Prostate gland (tissue), 2 donors: ENCODE measurements at regions not wholly inside any gene's neighbourhood (a gene's known extent, or its start where the extent isn't known, plus 50 kb on each side); places are given as distances from the start of the nearest gene placed in this dataset.

Source experiments
- CTCF ChIP-seq, 4 experiments: fragments of 200-600 bp in 2 of 4; fragments of 450-650 bp in 2 of 4; sonication (generic) in 2 of 4; IDR thresholded peaks; 1 replicate in 3 of 4; 2 replicates in 1 of 4; pipeline ENCODE4 v1.5.1; 2016 to 2019; ENCODE audit warnings: antibody characterized with exemption in 4 of 4, mild to moderate bottlenecking in 2 of 4, moderate library complexity in 2 of 4
- POLR2A ChIP-seq: fragments of 450-650 bp; IDR thresholded peaks from one replicate; pipeline ENCODE4 v1.6.1; 2016; ENCODE audit warnings: antibody characterized with exemption, mild to moderate bottlenecking
- POLR2AphosphoS5 ChIP-seq: sonication (generic); formaldehyde crosslinking; IDR thresholded peaks from one replicate; pipeline ENCODE4 v1.6.1; 2017; ENCODE audit warnings: antibody characterized with exemption

GRCh38 chr10:85204814-85205213 lies 876.4 kb downstream of the CCSER2 start:
- TF ChIP-seq CTCF (IDR thresholded peaks at IDR 0.05) (no peak), POLR2A (no peak), POLR2AphosphoS5 (no peak)
